ENCODE measurements at regions not wholly inside any gene's neighbourhood (a gene's known extent, or its start where the extent isn't known, plus 50 kb on each side); places are given as distances from the start of the nearest gene placed in this dataset.

DNA sequence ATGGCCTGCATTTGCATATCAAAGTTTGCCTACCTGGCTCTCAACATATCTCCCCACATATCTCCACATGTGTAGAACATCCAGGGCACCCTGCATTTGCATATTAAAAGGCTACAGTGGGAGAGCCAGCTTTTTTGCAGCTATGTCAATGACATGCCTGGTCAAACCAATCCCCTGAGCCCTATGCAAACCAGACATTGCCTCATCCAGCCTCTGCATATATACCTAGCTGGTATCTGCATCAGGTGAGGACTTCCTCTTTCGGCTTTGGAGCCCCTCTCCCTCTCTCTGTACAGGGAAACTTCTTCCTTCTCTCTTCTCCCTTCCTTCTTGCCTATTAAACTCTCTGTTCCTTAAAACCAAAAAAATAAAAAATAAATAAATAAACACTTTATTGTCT lies 142.7 kb upstream of the STEAP4 start:
- no peaks in the 10 kb centered on the region for H3K4me1 ChIP-seq (ENCODE audit: control insufficient read depth in 1 of 2, low read depth in 2 of 2)
- no peaks in the 10 kb centered on the region for H3K36me3 ChIP-seq
- no peak for TF ChIP-seq CTCF (IDR thresholded peaks at IDR 0.05)
- ATAC-seq (ENCODE audit: insufficient number of reproducible peaks, low FRiP score, low read depth): no peak
- H3K9me3 ChIP-seq: no peaks in the 10 kb centered on the region
- H3K4me3 ChIP-seq: no peak overlapping the region
- no peak for DNase-seq (ENCODE audit: low spot score)
- no peaks in the 10 kb centered on the region for H3K27me3 ChIP-seq (replicated peaks; ENCODE audit: insufficient read depth)
- H3K27ac ChIP-seq: no peak overlapping the region

DNA sequence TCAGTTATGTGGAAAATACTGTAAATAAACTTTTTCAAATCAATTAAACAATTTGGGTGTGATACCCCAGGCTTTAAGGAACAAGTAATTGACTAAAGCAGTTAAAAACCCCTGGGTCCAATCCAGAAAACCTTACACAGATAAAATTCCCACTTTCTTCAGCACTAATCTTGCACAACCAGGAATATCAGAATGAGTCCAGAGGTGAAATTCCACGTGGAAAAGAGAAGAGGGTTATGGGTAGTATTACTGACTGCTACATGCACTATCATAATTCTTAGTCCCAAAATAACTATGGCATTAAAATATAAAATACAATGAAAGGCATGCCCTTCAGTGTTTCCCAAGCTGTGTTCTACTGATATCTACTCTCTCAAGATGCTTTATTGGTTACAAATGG lies 135.7 kb upstream of the STEAP4 start:
- ATAC-seq (ENCODE audit: insufficient number of reproducible peaks, low FRiP score, low read depth) (no peak), DNase-seq (ENCODE audit: low spot score) (no peak)
- Histone ChIP-seq H3K27ac (no peak overlapping the region), H3K27me3 (replicated peaks; ENCODE audit: insufficient read depth) (no peaks in the 10 kb centered on the region), H3K4me1 (ENCODE audit: control insufficient read depth in 1 of 2, low read depth in 2 of 2) (no peaks in the 10 kb centered on the region), H3K36me3 (no peaks in the 10 kb centered on the region), H3K4me3 (no peak overlapping the region), H3K9me3 (no peaks in the 10 kb centered on the region)
- no peak for TF ChIP-seq CTCF (IDR thresholded peaks at IDR 0.05)

DNA sequence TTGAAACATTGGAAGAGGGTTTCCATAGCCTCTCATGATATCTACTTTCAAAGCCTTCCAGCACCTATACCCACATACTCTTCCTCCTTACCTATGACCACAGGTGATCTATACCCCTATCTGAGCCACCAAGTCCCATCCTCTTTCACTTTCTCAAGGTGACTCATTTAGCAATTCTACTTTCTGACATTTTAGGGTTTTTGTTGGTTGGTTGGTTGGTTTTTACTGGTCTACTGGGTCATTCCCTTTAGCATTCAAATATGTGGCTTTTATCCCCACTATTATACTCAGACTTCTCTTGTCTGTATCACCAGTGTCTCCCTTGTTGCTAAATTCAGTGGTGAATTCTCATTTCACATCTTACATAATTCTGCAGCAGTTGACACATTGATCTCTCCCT lies 130.4 kb upstream of the STEAP4 start:
- Histone ChIP-seq H3K36me3 (no peaks in the 10 kb centered on the region), H3K9me3 (no peaks in the 10 kb centered on the region), H3K4me3 (no peak overlapping the region), H3K27me3 (replicated peaks; ENCODE audit: insufficient read depth) (no peaks in the 10 kb centered on the region), H3K4me1 (ENCODE audit: control insufficient read depth in 1 of 2, low read depth in 2 of 2) (no peaks in the 10 kb centered on the region), H3K27ac (no peak overlapping the region)
- DNase-seq (ENCODE audit: low spot score) (no peak), ATAC-seq (ENCODE audit: insufficient number of reproducible peaks, low FRiP score, low read depth) (no peak)
- TF ChIP-seq CTCF (IDR thresholded peaks at IDR 0.05): no peak

DNA sequence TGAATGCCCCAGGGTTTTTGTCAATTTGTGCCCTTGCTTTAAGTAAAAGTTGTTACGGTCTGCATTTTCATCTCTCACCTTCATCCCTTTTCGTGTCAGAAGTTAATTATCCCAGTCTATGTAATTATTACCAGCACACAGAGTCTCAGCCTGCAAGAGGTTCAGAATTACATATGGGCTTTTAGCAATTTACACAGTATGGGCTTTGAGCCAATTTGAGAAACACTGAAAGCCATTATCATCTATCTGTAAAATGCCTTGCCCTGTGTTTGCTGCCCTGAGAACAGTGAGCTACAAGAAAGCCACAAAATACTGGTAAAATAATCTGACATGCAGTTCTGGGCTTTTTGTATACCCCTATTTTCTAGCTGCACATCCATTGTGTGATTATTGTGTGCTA lies 125.6 kb upstream of the STEAP4 start:
- no peaks in the 10 kb centered on the region for H3K36me3 ChIP-seq
- TF ChIP-seq CTCF (IDR thresholded peaks at IDR 0.05): no peak
- no peaks in the 10 kb centered on the region for H3K4me1 ChIP-seq (ENCODE audit: control insufficient read depth in 1 of 2, low read depth in 2 of 2)
- no peak for DNase-seq (ENCODE audit: low spot score)
- no peaks in the 10 kb centered on the region for H3K9me3 ChIP-seq
- no peak for ATAC-seq (ENCODE audit: insufficient number of reproducible peaks, low FRiP score, low read depth)
- no peaks in the 10 kb centered on the region for H3K27me3 ChIP-seq (replicated peaks; ENCODE audit: insufficient read depth)
- no peak overlapping the region for H3K4me3 ChIP-seq
- no peak overlapping the region for H3K27ac ChIP-seq

- Histone ChIP-seq H3K4me3 (no peak overlapping the region), H3K9me3 (no peaks in the 10 kb centered on the region), H3K27ac (no peak overlapping the region), H3K4me1 (ENCODE audit: control insufficient read depth in 1 of 2, low read depth in 2 of 2) (no peaks in the 10 kb centered on the region), H3K27me3 (replicated peaks; ENCODE audit: insufficient read depth) (no peaks in the 10 kb centered on the region), H3K36me3 (no peaks in the 10 kb centered on the region)
- DNase-seq (ENCODE audit: low spot score) (no peak), ATAC-seq (ENCODE audit: insufficient number of reproducible peaks, low FRiP score, low read depth) (no peak)
- no peak for TF ChIP-seq CTCF (IDR thresholded peaks at IDR 0.05)
Measured at GRCh38 chr7:88431882-88432281, 125.2 kb upstream of the STEAP4 start.
